ENCODE measurements at regions not wholly inside any gene's neighbourhood (a gene's known extent, or its start where the extent isn't known, plus 50 kb on each side); places are given as distances from the start of the nearest gene placed in this dataset.
"Not testable (repeated sequence)": the region's sequence is repeated elsewhere in the genome, so short reads cannot be mapped to it uniquely, and the experiment has no call there.

DNA sequence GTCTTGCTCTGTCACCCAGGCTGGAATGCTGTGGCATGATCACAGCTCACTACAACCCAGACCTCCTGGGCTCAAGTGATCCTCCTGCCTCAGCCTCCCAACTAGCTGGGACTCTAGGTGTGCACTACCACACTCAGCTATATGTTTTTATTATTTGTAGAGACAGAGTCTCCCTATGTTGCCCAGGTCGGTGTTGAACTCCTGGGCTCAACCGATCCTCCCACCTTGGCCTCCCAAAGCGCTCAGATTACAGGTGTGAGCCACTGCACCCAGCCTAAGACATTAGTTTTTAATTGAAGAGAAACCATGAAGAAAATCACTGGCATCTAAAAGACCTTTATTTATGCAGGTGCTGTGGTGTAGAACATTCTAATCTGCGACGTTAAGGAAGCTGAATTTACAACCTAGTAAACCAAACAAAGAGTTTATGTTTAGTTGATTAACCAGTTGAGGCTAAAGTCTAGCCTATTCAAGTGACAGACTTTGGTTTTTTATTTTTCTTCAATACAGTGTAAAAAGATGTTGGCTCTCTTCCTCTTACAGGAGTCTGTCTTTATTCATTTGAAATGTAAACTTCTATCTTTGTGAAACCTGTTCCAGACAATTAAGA, 52.5 kb upstream of the NBL1 start:
- DNase-seq = no peak

DNA sequence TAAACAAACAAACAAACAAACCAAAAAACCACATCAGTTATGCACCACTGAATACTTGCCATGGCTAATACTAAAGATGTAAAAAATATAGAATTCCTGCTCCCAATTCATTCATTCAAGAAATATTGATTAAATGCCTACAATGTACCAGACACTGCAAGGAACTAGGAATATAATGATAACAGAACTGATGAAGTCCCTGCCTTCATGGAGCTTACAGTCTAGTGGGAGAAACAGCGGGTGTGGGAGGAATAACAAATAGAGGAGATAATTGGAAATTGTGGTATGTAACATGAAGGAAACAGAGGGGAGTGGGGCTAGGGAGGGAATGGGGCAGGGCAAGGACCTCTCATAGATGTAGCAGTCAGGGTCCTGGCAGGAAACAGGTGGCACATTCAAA, 58.6 kb upstream of the NBL1 start:
- no peak for DNase-seq

DNA sequence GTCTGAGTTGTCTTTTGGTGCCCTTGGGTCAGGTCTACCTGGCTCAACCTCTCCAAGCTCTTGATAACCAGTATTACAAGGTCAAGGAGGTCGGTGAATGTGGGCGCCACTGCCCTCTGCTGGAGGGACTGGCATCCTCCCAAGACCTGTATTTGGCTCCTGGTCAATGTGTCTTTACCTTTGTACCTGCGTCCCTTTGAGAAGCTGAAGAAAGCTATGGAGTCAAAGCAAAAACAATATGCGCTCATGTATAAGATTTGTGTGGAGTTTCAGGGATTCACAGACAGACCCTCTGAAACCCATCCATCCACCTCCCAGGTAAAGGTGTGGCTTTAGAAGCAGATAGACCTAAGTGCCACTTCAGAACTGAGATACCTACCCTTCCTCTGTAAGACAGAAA, 61.8 kb upstream of the NBL1 start:
- DNase-seq = peak; percentile 78

DNA sequence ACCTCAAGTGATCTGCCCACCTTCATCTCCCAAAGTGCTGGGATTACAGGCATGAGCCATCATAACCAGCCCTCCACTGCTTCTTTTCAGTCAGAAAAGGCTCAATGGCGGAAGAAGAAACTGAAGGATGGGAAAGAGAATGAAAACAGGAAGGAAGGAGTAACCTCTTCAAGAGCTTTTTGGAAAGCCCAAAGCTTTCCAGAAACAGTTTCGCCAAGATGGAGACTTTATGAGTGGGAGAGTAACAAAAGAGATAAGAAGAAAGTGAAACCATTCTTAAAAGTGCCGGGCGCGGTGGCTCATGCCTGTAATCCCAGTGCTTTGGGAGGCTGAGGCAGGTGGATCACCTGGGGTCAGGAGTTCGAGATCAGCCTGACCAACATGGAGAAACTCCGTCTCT, 62.7 kb upstream of the NBL1 start:
- no peak for DNase-seq

GRCh38 chr1:19577561-19577960, 66.5 kb upstream of the NBL1 start:
- no peak for DNase-seq

GRCh38 chr1:19577036-19577435, 67.1 kb upstream of the NBL1 start:
- no peak for DNase-seq

- no peak for DNase-seq
Observed at GRCh38 chr1:19569786-19570185, 74.3 kb upstream of the NBL1 start.

DNA sequence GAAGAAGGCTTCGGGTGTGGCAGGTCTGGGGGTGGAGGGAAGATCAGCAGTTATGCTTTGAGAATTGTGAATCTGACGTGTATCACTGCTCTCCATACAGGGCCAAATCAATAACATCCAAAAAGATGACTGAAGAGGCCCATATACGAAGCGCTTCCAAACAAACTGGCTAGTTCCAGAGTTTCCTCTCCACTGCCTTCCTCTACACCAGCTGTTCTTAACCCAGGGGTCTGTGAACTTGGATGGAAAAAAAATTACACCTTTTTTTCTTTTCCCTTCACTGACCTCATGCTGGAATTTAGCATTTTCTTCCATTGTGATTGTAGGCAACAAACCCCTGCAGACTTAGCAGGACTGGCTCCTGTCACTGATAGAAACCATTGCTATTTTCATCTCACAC, 77.1 kb upstream of the NBL1 start:
- DNase-seq = no peak

- DNase-seq = no peak
Observed at GRCh38 chr1:19564366-19564765, 79.0 kb upstream of the CAPZB start.

DNA sequence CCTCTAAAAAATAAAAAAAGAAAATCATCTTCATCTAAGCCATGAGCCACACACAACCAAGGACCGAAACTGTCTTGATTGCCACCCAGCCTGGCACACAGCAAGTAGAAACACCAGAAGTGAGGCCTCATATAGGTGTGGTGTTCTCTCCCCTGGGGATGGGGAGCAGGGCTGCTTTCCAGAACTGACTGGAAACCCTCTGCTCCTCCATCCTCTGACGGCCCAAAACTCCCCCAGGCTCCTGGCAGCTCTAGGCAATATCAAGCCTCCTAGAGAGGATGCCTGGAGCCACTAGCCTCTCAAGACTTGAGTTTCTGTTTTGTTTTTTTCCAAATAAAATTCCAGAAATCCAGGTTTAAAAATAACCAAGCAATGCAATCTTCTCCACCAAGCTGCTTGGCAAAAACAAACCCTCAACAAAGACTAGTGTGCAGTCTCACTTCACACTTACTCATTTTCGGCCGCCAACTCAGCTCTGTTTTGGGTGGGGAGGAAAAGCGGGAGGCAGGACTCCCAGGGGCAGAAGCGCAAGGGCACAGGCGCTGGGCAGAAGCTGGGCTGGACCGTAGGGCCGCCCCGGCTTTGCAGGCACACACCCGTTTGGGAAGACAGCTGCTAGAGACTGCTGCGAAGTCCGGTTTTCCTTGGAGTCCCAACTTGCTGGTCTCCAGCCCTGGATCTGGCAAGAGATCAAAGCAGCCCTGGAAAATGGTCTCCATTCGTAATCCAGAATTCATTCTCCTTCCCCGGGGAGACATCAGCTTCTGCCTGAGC, 78.2 kb upstream of the CAPZB start:
- no peak for DNase-seq

- DNase-seq = no peak
Observed at GRCh38 chr1:19562847-19563246, 77.5 kb upstream of the CAPZB start.

- no peak for DNase-seq
Observed at GRCh38 chr1:19560480-19560879, 75.1 kb upstream of the CAPZB start.

DNA sequence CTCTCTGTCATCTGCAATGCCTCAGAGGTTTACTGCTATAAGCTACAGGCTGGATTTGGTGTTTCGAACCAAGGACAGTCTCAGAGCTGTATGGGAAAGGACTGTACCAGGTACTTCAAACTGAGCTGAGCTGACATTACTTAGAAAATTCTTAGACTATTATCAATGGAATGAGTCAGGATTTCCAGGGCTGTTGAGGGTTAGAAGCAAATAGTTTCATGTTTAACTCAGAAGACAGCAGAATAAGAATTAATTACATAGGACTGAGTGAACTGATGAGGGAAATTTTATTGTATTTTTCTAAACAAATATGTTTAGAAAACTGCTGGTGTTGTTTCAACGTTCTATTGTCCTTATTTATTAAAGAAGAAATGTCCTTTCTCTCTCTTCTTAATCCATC, 74.3 kb upstream of the CAPZB start:
- no peak for DNase-seq

- DNase-seq = no peak
Observed at GRCh38 chr1:19557609-19558051, 72.3 kb upstream of the CAPZB start.

- DNase-seq = no peak
Observed at GRCh38 chr1:19554090-19554489, 68.8 kb upstream of the CAPZB start.

- DNase-seq = no peak
Observed at GRCh38 chr1:19552291-19553010, 67.1 kb upstream of the CAPZB start.

DNA sequence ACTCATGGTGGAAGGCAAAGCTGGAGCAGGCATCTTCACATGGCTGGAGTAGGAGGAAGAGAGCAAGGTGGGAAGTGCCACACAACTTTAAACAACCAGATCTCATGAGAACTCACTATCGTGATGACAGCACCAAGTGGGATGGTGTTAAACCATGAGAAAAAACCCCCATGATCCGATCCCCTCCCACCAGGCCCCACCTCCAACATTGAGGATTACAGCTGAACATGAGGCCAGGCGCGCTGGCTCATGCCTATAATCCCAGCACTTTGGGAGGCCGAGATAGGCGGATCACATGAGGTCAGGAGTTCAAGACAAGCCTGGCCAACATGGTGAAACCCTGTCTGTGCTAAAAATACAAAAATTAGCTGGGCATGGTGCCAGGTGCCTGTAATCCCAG, 66.5 kb upstream of the CAPZB start:
- not testable (repeated sequence) for DNase-seq

DNA sequence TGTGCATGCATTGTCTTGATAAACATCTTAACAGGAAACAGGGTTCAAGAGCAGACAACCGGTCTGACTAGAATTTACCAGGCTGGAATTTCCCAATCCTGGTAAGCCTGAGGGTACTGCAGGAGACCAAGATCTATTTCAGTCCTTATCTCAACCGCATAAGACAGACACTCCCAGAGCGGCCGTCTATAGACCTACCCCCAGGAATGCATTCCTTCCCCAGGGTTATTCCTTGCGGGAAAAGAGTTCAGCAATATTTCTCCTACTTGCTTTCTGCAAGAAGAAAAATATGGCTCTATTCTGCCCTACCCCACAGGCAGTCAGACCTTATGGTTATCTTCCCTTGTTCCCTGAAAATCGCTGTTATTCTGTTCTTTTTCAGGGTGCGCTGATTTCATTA, 65.1 kb upstream of the CAPZB start:
- not testable (repeated sequence) for DNase-seq

DNA sequence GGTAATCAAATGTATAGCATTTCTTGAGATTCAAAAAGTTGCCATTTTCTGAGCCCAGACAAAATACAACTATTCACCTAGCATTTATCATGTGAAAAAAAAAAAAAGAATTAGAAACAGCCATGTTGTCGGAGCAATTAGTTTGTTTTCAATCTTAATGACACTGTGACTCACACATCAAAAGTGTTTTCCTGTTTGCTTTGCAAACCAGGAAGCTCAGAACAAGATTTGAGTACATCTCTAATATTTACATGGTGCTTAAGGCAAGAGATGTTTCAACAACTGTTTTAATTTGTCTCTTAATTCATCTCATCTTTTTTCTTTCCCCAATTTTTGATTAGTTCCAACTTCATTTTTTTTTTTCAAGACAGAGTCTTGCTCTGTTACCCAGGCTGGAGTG, 62.5 kb upstream of the CAPZB start:
- DNase-seq = no peak

DNA sequence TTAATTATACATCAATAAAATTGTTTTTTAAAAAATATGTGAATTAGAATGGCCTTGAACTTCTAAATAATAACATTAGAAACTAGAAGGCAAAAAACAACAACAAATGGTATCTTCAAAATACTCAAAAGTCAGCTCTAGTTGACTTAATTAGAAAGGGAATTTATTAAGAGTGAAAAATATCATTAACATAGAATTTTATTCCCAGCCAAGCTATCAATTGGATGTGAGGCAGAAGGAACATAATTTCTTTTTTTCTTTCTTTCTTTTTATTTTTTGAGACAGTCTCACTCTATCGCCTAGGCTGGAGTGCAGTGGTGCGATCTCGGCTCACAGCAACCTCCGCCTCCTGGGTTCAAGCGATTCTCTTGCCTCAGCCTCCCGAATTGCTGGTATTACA, 51.2 kb upstream of the CAPZB start:
- DNase-seq = no peak

GRCh38 chr1:19535214-19535613, 49.9 kb upstream of the CAPZB start:
- no peak for DNase-seq

All from stimulated activated CD4-positive, alpha-beta T cell treated with anti-CD3 and anti-CD28 coated beads, Interleukin-12 subunit alpha, Interleukin-12 subunit beta, amount 100 ng/mL, for 4 hours (primary cell).